Stimulated activated CD4-positive, alpha-beta T cell treated with anti-CD3 and anti-CD28 coated beads, TNF-alpha, amount 100 ng/mL, for 1 hour (primary cell): ENCODE measurements at regions not wholly inside any gene's neighbourhood (a gene's known extent, or its start where the extent isn't known, plus 50 kb on each side); places are given as distances from the start of the nearest gene placed in this dataset.

Experiments
- DNase-seq, 3 donors: peaks; one replicate each; pipeline ENCODE4 v3.0.0-alpha.2; 2020; ENCODE audit warnings: low read depth in 3 of 3, low spot score in 1 of 3

DNA sequence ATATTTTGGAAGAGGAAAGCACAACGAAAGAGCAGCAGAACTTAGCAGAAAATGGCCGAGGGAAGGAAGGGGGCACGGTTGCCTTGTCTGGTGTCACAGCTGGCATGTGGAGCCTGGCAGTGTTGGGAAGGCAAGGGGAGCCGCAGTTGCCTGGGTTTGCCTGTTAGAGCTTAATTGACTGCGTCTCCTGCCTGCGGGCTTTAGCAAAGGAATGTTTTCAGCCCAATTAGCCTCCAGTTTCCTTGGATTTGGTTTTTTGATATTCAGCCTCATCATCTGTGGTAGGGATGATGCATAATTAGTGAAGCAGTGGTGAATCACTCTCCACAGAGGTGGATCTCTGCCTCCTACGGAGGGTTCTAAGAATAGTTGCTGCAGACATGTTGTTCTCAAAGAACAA lies 832.6 kb downstream of the QKI start:
- DNase-seq, result no peak

DNA sequence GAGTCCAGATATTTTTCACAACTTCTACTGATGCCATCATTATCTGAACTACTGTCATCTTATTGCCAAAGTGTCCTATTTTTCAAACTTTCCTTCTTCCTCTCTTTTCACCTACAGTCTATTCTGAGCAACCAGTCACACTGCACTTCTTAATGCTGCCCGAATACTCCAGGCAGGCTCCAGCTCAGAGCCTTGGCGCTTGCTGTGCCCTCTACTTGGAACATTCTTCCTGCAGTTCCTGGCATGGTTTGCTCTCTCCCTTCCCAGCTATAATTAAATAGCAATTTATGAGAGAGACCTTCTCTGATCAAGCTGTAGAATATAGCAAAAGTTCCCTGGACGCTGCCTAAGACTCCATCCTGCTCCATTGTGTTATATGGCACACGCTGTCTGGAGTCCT lies 831.6 kb downstream of the QKI start:
- no peak for DNase-seq

DNA sequence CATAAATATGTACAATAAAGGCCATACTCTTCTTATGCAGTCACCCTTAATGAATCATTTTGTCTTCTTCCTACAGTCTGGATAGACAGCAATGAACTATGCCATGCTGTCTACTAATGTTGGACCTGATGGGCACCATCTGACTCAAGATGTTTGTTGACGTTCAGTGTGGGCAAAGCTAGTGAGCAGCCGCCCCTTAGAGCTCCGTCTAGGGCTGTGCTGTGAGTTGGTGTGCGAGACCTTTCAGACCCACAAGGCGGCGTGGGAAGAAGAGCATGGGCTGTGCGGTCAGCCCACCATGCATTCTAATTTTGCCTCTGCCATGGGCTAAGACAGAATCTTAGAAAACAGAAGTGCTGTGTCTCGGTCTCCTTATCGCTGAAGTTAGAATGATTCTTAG lies 829.4 kb downstream of the QKI start:
- DNase-seq, result no peak

DNA sequence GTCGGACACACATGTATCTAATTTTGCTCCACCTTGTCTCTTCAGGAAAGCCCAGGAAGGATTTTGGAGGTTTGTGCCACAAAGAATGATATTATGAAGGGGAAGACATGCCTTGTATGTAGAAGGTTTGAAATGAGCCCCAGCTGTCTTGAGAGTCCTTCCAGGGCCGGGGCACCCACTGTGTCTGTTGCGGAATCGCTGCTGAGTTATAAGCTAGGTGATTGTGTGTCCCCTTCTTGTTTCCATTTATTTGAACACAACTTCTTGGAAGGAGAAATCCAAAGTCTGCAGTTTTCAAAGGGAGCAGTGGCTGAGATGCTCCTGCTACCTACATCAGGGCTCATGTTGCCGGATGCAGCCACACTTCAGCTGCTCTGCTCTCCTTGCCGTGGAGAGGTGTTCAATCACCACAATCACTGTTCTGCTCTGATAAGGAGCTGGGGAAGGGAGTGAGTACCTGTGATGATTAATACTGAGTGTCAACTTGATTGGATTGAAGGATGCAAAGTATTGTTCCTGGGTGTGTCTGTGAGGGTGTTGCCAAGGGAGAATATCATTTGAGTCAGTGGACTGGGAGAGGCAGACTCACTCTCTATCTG lies 828.6 kb downstream of the QKI start:
- no peak for DNase-seq

DNA sequence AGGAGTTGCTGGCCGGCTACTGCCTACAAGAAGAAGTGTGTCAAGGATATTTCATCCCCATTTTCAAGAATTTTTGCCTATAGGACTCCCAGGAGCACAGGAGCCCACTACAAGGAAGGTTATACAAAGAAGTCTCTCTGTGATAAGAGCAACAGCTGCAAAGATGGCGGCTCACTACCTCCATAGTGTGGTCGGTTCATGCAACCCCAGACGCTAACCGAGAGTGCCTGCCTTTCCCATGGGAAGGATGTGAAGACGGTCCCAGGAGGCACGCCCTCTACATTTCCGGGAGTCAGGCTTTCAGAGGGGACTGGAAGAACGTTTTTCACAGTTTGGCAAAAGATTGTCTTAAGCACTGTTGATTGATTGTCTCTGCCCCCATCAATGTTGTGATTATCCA lies 816.3 kb downstream of the QKI start:
- DNase-seq, result no peak

DNA sequence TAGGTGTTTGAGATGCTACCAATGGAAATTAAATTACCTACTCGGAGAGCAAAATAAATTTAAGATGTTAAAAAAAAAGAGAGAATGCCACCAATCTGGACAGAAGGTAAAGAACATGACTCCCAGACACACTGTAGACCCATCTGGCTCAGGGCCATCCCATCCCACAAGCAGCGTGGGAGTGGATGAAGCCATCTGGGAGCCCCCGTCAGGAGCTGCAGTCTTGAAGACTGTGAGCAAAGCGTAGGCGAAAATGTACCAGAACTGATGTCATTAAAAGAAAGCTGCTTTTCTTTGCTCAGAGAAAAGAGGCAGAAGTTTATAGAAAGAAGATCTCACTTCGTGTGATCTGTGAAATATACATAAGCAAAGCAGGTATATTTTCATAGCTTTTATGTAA lies 815.7 kb downstream of the QKI start:
- no peak for DNase-seq

DNA sequence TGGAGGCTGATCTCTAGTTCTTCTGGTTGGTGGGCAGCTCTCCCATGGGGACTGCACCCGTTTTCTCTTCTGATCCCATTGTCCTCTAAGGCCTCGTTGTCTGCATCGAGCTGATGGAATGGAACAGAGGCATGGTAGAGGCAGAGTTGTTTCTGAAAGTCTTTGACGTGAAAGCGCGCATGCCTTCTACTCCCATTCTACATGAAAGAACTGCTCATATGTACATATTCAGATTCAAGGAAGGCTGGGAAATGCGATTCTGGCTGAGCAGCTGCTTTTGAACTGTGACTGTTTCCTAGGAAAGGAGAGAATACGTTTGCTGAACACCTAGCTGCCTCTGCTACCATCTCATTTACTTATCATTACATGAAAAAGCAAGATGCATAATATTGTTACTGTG lies 815.2 kb downstream of the QKI start:
- DNase-seq, result no peak

DNA sequence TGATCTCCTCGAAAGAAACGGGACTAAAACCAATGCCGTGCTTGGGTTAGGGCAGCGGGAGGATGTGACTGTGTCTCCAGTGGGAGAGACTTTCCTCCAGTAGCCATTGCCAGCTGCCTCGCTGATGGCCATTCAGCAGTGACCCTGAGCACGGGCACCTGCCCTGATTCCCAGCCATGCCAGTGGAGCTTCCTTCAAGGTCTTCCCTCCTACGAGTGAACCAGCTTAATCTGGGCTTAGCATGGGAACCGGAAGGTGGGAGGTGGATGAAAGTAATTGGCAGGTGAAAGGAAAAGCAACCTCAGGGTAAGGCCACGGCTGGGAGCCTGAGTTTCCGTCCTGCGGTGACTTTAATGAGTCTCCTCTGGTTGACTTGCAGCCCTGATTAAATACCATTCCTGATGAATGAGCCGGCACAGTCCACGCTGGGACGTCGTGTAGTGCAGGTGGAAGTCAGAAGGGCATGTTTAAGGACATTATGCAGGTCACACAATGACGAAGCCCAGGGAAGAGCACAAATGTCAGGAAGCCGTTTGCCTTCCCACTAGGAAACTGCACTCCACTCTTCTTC lies 813.5 kb downstream of the QKI start:
- no peak for DNase-seq

DNA sequence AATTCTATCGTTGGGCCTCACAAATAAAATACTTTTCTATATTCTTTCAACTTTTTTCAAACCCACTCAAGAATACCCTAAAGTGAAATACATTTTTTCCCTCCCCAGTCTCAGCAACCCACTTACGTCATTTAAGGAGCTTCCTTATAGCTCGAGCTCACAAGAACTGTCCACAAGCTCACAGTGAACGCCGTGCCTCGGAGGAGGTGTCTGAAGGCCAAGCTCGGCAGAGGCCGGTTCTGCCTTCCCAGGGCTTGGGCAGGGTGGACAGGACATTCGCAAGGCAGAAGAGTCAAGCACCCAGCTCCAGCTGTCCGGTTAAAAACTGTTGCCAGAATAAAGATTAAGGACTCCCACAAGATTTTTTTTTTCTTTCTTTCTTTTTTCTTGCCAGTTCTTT lies 802.3 kb downstream of the QKI start:
- no peak for DNase-seq

DNA sequence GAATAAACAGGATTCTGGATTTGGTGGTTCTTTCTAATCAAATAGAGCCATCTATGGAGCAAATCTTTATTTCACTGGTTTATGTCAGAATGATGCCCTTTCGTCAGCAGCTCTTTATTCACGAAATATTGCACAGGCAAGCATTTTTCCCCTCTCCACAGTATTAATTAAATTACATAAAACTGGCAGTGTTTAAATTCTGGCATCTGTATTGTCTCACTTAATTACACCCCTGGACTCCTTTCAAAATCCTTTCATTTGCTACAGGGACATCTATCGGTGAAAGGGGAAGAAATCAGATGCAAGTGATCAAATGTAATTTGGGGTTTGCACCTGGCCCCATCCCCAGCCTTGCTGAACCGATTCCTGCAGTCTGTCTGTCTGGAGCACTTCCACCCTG lies 801.9 kb downstream of the QKI start:
- DNase-seq, result no peak

DNA sequence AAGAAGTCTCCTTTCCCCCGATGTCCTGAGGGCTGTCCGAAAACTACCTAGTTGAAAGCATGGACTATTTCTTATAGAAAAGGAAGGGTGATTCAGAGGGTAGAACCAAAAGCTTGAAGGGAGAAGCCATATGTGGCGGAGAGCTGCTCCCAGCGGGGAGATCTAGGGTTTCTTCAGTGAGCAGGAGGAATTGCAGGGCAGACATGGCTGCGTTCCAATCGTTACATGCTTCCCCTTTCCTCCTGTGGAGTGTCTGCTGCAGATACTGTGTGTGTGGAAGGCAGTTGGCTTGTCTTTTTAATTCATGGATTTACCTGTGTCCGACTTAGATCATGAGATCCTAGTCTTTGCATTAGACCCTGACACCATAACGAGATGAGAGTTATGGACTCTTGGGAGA lies 799.5 kb downstream of the QKI start:
- no peak for DNase-seq

DNA sequence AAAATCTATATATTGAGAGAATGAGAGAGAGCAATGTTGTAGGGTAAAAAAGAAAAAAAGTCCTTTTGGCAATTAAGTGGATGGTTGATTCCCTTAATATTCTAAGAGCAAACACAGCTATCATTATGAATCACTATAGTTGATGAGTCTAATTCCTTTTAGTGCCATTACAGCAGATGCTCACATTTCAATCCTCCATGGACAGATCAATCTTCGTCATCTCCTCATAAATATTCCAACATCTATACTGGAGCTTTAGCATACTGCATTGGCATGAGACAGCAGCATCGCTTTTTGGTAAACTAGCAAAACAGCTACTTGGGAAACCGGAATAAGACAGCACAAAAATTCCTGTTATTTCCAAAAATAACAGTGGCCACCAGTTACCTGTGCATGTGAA lies 796.7 kb downstream of the QKI start:
- no peak for DNase-seq

DNA sequence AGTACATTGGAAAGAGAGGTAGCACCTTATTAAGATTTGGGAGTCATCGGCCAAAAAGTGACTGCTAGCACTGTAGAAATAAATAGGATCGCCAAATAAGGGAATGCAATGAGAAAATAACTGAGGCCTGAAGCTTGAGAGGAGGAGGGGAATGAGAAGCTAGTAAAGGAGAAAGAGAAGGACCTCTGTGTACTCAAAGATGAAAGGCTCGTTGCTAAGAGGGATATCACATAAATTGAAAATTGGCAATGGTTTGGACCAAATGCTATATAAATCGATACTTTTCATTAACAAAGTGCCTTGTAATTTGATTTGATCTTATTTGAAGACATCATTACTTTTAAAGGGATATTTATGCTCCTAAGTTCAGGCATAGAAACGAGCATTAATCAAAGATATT lies 796.3 kb downstream of the QKI start:
- no peak for DNase-seq

DNA sequence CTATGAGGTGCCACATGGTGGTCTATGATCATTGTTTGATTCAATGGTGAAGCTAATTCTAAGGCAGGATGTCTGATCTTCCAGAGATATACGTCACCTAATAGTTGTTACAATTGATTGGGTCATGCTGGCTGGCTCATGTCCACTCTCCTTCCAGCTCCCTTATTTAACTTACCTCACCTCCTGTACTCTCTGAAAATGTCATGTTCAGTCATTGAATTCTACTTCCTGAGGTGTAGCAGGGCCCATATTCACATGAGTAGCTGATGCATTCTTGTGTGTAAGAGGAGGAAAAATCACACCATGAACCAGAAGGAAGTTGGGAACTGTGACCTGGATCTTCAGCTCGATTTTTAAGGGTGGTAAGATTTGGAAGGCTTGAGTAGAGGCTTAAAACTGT lies 795.8 kb downstream of the QKI start:
- no peak for DNase-seq

DNA sequence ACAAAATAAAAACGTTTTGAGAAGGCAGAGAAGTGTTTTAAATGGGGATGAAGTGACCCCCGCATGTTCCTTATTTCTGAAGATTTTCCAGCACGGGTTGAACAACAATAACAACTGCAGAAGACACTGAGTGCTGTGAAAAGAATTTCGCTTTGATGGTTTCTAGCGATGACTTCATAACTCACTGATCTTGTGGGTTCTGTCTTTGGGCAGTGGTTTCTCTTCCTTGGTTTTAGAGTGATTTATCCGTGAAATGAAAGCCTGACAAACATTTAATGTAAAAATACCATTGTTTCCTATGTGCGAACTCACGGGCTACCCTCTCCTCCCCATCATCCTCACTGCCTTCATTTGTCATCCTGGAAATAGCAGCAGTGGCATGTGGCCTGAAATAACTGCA lies 793.9 kb downstream of the QKI start:
- no peak for DNase-seq

DNA sequence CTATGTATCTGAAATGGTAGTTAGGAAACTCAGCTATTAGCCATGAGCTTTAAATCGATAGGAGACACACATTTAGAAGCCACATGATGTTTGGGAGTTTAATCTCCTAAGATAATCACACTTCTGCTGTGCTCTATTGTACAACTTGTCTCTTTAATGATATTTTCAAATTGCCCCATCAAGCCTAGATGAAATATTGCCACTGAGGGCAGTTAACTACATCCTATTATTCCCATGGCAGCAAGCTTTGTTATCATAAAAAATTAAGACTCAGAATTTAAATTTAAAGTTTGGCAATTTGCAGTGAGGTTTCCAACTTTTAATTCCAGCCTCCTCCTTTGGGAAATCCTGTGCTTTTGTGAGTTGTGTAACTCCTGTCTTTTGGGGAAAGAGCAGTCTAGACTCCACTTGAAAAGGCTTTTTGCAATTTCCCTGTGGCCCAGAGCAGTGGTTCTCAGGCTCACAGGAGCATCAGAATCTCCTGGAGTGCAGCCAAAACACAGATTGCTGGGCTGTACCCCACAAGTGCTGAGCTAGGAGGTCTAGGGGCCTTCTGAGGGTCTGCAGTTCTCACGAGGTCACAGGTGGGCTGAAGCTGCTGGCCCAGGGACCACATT lies 792.4 kb downstream of the QKI start:
- DNase-seq, result no peak

DNA sequence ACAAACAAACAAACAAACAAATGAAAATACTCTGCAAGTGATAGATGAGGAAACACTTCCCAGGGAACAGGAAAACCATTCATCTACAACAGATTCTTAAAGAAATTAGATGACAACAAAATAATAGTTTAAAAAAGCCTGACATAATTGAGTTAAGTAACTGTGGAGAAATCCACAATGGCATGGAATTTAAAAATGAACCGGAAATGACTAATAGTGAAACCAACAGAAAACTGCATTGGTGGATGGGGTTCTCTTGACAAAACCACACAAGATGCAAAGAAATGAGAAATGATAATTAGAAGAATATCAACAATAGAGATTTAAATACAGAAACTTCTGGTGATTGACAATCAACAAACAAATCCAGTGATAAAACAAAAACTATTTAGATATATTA lies 785.6 kb downstream of the QKI start:
- DNase-seq, result no peak

DNA sequence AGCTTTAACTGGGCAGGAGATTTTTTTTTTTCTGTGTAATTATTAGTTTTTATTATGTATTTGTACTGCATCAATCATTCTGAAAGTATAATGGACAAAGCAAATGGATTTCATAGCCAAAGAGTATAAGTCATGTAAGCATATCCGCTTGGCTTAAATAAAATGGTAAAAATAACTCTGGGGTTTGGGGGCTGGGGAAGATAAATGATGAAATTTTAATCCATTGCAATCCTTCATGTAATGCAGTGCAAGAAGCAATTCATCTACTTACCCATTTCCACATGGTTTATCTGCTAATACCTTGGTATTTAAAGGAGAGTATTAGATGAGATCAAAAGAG lies 781.4 kb downstream of the QKI start:
- no peak for DNase-seq

DNA sequence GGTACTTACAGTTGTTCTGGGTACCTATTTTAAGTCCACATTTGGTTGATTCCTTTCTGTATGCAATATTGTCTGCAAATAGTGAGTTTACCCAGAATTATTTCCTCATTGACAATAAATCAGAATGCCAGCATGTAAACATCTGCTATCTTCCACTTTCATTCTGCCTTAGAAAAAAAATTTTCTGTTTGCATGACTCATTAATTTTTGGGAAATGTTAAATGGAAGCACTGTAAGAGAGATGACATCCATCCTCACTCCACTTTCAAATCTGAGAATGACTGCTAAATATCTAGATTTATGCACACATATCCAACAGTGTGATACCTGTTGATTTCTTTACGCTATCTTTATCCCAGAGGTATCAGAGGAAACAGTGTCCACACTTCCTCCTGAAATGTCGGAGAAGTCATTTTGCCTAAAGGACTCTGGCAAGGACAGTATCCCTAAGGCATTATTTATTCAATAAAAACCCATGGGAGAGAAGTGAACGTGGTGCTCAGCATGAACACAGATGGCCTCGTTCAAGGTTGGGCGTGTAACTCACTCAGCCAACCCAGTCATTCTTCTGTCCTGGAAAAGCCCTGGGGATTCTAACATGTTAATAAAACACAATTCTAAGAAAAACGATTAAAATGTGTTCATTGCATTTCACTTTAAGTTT lies 780.9 kb downstream of the QKI start:
- DNase-seq, result no peak

DNA sequence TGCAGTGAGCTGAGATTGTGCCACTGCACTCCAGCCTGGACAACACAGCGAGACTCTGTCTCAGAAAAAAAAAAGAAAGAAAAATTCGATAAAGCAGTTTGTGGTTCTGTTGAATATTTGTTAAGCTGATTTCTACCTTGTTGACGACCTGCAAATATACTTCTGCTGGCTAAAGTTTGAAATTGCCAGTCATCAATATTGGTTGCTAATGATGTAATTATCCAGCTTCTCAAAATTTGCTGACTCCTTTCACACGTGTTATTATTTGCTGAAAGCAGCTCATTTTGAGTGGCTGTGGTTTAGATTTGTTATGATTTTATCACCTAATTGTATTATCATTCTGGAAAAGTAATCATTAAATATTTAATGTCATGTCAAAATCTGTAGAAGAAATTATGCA lies 774.3 kb downstream of the QKI start:
- DNase-seq, result no peak

DNA sequence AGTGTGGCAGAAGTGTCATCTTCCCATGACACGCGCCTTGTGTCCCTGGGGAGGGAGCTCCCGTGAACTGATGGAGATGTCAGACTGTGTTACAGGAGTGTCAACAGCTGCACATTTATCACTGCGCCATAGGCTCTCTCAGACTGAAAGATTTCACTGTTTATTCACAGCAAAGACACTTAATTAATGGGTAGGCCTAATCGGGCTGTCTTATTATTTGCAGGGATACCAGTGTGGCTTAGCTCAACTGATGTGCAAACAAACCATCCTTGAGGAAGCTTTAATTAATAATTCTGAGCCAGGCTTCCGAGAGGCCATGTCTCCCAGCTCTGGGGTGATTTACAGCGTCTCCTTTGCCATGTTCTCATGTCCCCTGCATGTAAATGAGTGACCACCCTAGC lies 771.0 kb downstream of the QKI start:
- no peak for DNase-seq

DNA sequence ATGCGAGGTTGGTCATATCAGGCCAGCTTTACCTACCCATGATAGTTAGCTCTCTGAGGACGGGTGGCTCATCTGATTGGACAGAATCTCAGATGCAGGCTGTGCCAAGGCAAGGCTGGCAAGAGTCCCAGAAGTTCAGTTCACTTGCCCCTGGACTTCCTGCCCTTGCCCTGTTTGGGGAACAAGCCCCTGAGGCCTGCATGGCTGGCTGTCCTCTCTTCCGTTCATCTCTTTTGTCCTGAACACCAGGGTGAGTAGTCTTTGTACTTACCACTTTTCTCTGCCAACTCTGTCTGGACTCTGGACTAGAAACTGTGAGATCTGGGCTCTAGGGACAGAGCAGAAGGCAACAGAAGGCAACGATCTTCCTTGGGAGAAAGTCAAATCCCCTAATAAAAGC lies 769.9 kb downstream of the QKI start:
- DNase-seq, result no peak

DNA sequence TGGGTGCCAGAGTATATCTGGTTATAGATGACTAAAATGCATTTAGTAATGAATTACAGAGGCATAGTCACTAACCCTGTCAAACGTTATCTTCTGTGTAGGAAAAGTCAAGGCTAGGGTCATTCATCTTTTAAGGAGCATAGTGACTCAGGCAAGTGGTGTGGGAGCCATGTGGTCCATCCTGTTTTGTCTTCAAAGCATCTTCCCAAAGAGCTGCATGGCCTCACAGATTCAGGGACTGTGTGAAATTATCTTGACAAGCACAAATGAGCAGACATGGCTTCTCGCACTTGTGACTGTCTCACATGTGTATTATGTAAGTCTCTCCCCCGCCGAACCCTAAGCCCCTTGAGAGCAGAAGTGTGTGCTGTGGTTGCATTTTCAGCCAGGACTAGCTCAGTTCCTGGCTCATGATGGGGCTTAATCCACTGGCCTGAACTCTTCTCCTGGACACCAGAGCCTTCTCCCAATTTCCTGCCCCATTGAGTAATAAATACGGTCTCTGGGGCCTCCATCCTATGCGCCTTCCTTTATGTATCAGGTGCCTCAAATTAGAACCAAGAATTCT lies 769.1 kb downstream of the QKI start:
- no peak for DNase-seq
